Heart left ventricle (tissue), 16 donors: ENCODE measurements at regions not wholly inside any gene's neighbourhood (a gene's known extent, or its start where the extent isn't known, plus 50 kb on each side); places are given as distances from the start of the nearest gene placed in this dataset.

Experiments used
- ATAC-seq, 4 donors: fragments of 200-7000 bp; cut with Tn5 transposase; one replicate each; pipeline ENCODE4 v1.9.1; 2020 to 2022; ENCODE audit warnings: moderate library complexity in 4 of 4, mild to moderate bottlenecking in 3 of 4, moderate number of reproducible peaks in 1 of 4
- DNase-seq, 5 donors: peaks; one replicate each; pipeline ENCODE4 v3.0.0-alpha.2; 2020
- H3K27ac ChIP-seq, 12 donors: fragments of 200-600 bp; sonication (generic) in 4 of 12; one replicate each; pipeline versions ENCODE4 v1.5.0 to v1.8.0; 2016 to 2022; ENCODE audit warnings: mild to moderate bottlenecking in 2 of 12
- H3K27me3 ChIP-seq, 9 donors: fragments of 200-600 bp; sonication (generic) in 2 of 9; one replicate each; pipeline versions ENCODE4 v1.5.1 to v1.8.0; 2016 to 2022; ENCODE audit warnings: mild to moderate bottlenecking in 3 of 9
- H3K36me3 ChIP-seq, 9 donors: fragments of 200-600 bp; sonication (generic) in 2 of 9; one replicate each; pipeline versions ENCODE4 v1.5.0 to v1.8.0; 2018 to 2022; ENCODE audit warnings: mild to moderate bottlenecking in 2 of 9
- H3K4me1 ChIP-seq, 12 donors: fragments of 200-600 bp; sonication (generic) in 4 of 12; one replicate each; pipeline versions ENCODE4 v1.5.0 to v1.8.0; 2016 to 2022; ENCODE audit warnings: mild to moderate bottlenecking in 3 of 12
- H3K4me3 ChIP-seq, 12 donors: fragments of 200-600 bp; sonication (generic) in 4 of 12; one replicate each; pipeline versions ENCODE4 v1.5.0 to v1.8.0; 2017 to 2022; ENCODE audit warnings: mild to moderate bottlenecking in 9 of 12, moderate library complexity in 4 of 12
- H3K9me3 ChIP-seq, 12 donors: fragments of 200-600 bp; sonication (generic) in 4 of 12; one replicate each; pipeline versions ENCODE4 v1.5.0 to v1.8.0; 2016 to 2022; ENCODE audit warnings: mild to moderate bottlenecking in 1 of 12
- CTCF ChIP-seq, 12 donors: fragments of 200-600 bp; sonication (generic) in 4 of 12; IDR thresholded peaks; one replicate each; pipeline versions ENCODE4 v1.5.0 to v1.8.0; 2018 to 2022; ENCODE audit warnings: antibody characterized with exemption in 12 of 12, mild to moderate bottlenecking in 5 of 12
- POLR2A ChIP-seq, 2 donors: fragments of 450-650 bp; IDR thresholded peaks; one replicate each; pipeline ENCODE4 v1.6.1; 2017; ENCODE audit warnings: antibody characterized with exemption in 2 of 2, mild to moderate bottlenecking in 2 of 2, moderate library complexity in 2 of 2
- WGBS, 4 donors: extraction: QIAGEN DNeasy Blood & Tissue Kit in 2 of 4; methylation state at CpG; one replicate each; pipeline versions ENCODE4 v1.1.5 to v1.1.7; 2013 to 2018; 5-methylcytosine and 5-hydroxymethylcytosine counted together
- intact Hi-C, 10 donors: fragments of 100-400 bp; cut with DNase I; formaldehyde crosslinking; loops; one replicate each; pipeline versions ENCODE4 v1.11.1 to v1.14.2; 2022
- donor health status: ischemic (EF 13 %, LVEDD 7.1; RV severe dilation, severe dysfunction).
- donor health status: healthy with polysubstance abuse.
- donor health status: DM: no; HTN: yes; CAD: no.
- donor health status: DM: no; HTN: no; CAD: no.
- donor health status: ischemic (EF 25% LVEDD 6.9; RV normal size, moderate dysfunction).
- donor health status: ischemic (EF 25% LVEDD 5.7; RV mildly dilated, moderate dysfunction).
- donor health status: healthy.
- donor health status: DM: yes; HTN: yes; CAD: no.
- donor health status: ischemic (EF 35%, LVEDD 5.7; RV mildly dilated, moderate dysfunction).
- donor health status: nonischemic (EF 11% LVEDD 7.7; RV severe dilation, severe dysfunction).
- donor health status: DM: yes; HTN: yes; CAD: no.
- donor health status: PGD.
- donor health status: ischemic (EF 29% LVEDD 5.4; RV normal size, mild dysfunction).
- donor health status: nonischemic (EF 23%, LVEDD 6.1; RV moderate dilation, normal function).

- no peaks in the 10 kb centered on the region for H3K4me1 ChIP-seq
- H3K36me3 ChIP-seq = no peaks in the 10 kb centered on the region
- DNase-seq (no peak), ATAC-seq (no peak)
- TF ChIP-seq CTCF (IDR thresholded peaks at IDR 0.05) = no peak
- H3K4me3 ChIP-seq = no peak overlapping the region
- intact Hi-C loops = no loop called here
- WGBS, 4 donors = 60 to 94% (median 82%) methylated on average over 1 of the region's 1 CpG
- H3K27me3 ChIP-seq = no peaks in the 10 kb centered on the region
- H3K9me3 ChIP-seq = no peaks in the 10 kb centered on the region
- H3K27ac ChIP-seq = no peak overlapping the region
These were observed 213.7 kb upstream of the NR4A3 start for GRCh38 chr9:99607842-99608448.

GRCh38 chr9:99614341-99614740, 207.3 kb upstream of the NR4A3 start:
- H3K4me1 ChIP-seq = no peaks in the 10 kb centered on the region
- ATAC-seq (no peak), DNase-seq (no peak)
- no peak overlapping the region for H3K27ac ChIP-seq
- intact Hi-C loops = no loop called here
- H3K27me3 ChIP-seq = no peaks in the 10 kb centered on the region
- WGBS, 4 donors = 78 to 93% (median 85%) methylated on average over 5 of the region's 5 CpGs
- TF ChIP-seq POLR2A (IDR thresholded peaks at IDR 0.05) (no peak), CTCF (IDR thresholded peaks at IDR 0.05) (no peak)
- no peaks in the 10 kb centered on the region for H3K9me3 ChIP-seq
- no peaks in the 10 kb centered on the region for H3K36me3 ChIP-seq
- H3K4me3 ChIP-seq = no peak overlapping the region

GRCh38 chr9:99621040-99621439, 200.6 kb upstream of the NR4A3 start:
- Histone ChIP-seq H3K36me3 (no peaks in the 10 kb centered on the region), H3K27me3 (no peaks in the 10 kb centered on the region), H3K4me3 (no peak overlapping the region), H3K4me1 (peaks cover 0 to 6% (median 0%) of the 10 kb centered on the region in 12 donors), H3K9me3 (no peaks in the 10 kb centered on the region), H3K27ac (peak overlapping the region in 1 of 12 donors; percentile 43)
- WGBS, 4 donors = 14 to 20% (median 17%) methylated on average over 1 of the region's 1 CpG
- TF ChIP-seq CTCF (IDR thresholded peaks at IDR 0.05) = no peak
- intact Hi-C loops = no loop called here
- ATAC-seq = peak in 3 of 4 donors; percentile 77 to 93 (median 81)
- no peak for DNase-seq

GRCh38 chr9:99622679-99623078, 199.0 kb upstream of the NR4A3 start:
- peaks cover 0 to 6% (median 0%) of the 10 kb centered on the region in 12 donors for H3K4me1 ChIP-seq
- ATAC-seq (no peak), DNase-seq (no peak)
- 85 to 91% (median 90%) methylated on average over 8 of the region's 8 CpGs for WGBS, 4 donors
- H3K36me3 ChIP-seq = no peaks in the 10 kb centered on the region
- intact Hi-C loops = no loop called here
- no peaks in the 10 kb centered on the region for H3K9me3 ChIP-seq
- H3K27me3 ChIP-seq = no peaks in the 10 kb centered on the region
- H3K4me3 ChIP-seq = no peak overlapping the region
- H3K27ac ChIP-seq = no peak overlapping the region
- TF ChIP-seq CTCF (IDR thresholded peaks at IDR 0.05) (no peak), POLR2A (IDR thresholded peaks at IDR 0.05) (no peak)
